Breast epithelium (tissue), 3 donors: ENCODE measurements at regions not wholly inside any gene's neighbourhood (a gene's known extent, or its start where the extent isn't known, plus 50 kb on each side); places are given as distances from the start of the nearest gene placed in this dataset.

Experiments
- POLR2A ChIP-seq: fragments of 450-650 bp; IDR thresholded peaks from one replicate; pipeline ENCODE4 v1.6.1; 2016; ENCODE audit warnings: antibody characterized with exemption, mild to moderate bottlenecking, moderate library complexity
- POLR2AphosphoS5 ChIP-seq, 3 donors: sonication (generic); formaldehyde crosslinking; IDR thresholded peaks; one replicate each; pipeline ENCODE4 v1.6.1; 2017; ENCODE audit warnings: antibody characterized with exemption in 3 of 3

DNA sequence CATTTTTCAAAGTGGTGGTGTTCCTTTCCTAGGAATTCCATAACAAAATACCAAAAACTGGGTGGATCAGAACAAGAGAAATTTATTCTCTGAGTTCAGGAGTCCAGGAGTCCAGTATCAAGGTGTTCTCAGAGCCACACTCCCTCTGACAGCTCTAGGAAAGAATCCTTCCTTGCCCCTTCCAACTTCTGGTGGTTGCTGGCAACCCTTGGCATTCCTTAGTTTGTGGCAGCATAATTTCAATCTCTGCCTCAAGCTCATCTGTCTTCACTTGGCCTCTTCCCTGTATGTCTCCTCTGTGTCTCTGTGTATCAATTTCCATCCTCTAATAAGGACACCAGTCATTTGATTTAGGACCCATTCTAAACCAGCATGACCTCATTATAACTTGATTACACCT, 243.7 kb downstream of the MPDZ start:
- TF ChIP-seq POLR2A = no peak
- no peak for TF ChIP-seq POLR2AphosphoS5 (IDR thresholded peaks at IDR 0.05)
